BJ (cell line): ENCODE measurements at regions not wholly inside any gene's neighbourhood (a gene's known extent, or its start where the extent isn't known, plus 50 kb on each side); places are given as distances from the start of the nearest gene placed in this dataset.

ENCODE experiments used
- CTCF ChIA-PET: fragments of 350-600 bp; formaldehyde crosslinking; extraction: SDS; loops from one replicate; lab custom pipeline; 2021; ENCODE audit warnings: antibody characterized with exemption, inconsistent platforms; lab: Yijun Ruan, JAX
- POLR2A ChIA-PET: fragments of 300-600 bp; sonication (Branson Sonifier 250); formaldehyde crosslinking; extraction: SDS; loops from one replicate; lab custom pipeline; 2021; ENCODE audit warnings: antibody characterized with exemption; lab: Charles Lee
- DNase-seq: peaks from one replicate; pipeline ENCODE4 v3.0.0-alpha.2; 2011; ENCODE audit warnings: low read depth
- H3K27me3 ChIP-seq: 2 replicates; pipeline ENCODE4 v1.6.0; 2011; ENCODE audit warnings: low read length; ENCODE audit not compliant: control insufficient read depth, insufficient read depth
- H3K36me3 ChIP-seq: 2 replicates; pipeline ENCODE4 v1.5.1; 2011; ENCODE audit warnings: low read length; ENCODE audit not compliant: control insufficient read depth, insufficient read depth
- H3K4me3 ChIP-seq: 2 replicates; pipeline ENCODE4 v1.5.1; 2011; ENCODE audit warnings: low read depth, mild to moderate bottlenecking, control low read depth, low read length
- CTCF ChIP-seq: IDR thresholded peaks from 2 replicates; pipeline ENCODE4 v1.5.1; 2011; ENCODE audit warnings: low read depth, mild to moderate bottlenecking, control low read depth, inconsistent platforms, low read length, moderate library complexity; ENCODE audit not compliant: insufficient read depth

GRCh38 chr10:30256084-30256483 is 93.0 kb downstream of the MTPAP start:
- no peak overlapping the region for H3K4me3 ChIP-seq
- no peaks in the 10 kb centered on the region for H3K36me3 ChIP-seq
- TF ChIP-seq CTCF = no peak
- no peak for DNase-seq
- ChIA-PET CTCF (interaction anchor here (2.4 to 4.5 kb wide), 2 partner anchors 14 to 258 kb away, joined by 9 to 15 read pairs; no protein-coding TSS in a partner anchor), POLR2A (no interaction called here)
- H3K27me3 ChIP-seq = no peaks in the 10 kb centered on the region

- CTCF ChIA-PET = interaction anchor here (0.6 to 4.5 kb wide), 4 partner anchors 8 to 257 kb away, joined by 3 to 15 read pairs (median 6); no protein-coding TSS in a partner anchor
- Histone ChIP-seq H3K27me3 (no peaks in the 10 kb centered on the region), H3K4me3 (no peak overlapping the region), H3K36me3 (no peaks in the 10 kb centered on the region)
- no peak for TF ChIP-seq CTCF
- DNase-seq = no peak
- POLR2A ChIA-PET = no interaction called here
Observed at GRCh38 chr10:30254926-30255325, 94.2 kb downstream of the MTPAP start.

- CTCF ChIA-PET = no interaction called here
- POLR2A ChIA-PET = interaction anchor here (0.7 kb wide), 1 partner anchor 192 kb away, joined by 20 read pairs; no protein-coding TSS in a partner anchor
- H3K27me3 ChIP-seq = no peaks in the 10 kb centered on the region
- H3K4me3 ChIP-seq = no peak overlapping the region
- TF ChIP-seq CTCF = no peak
- no peak for DNase-seq
- no peaks in the 10 kb centered on the region for H3K36me3 ChIP-seq
Observed at GRCh38 chr10:30248728-30249127, 100.3 kb downstream of the MTPAP start.

GRCh38 chr10:30247704-30248103 is 101.4 kb downstream of the MTPAP start:
- TF ChIP-seq CTCF = no peak
- Histone ChIP-seq H3K27me3 (no peaks in the 10 kb centered on the region), H3K4me3 (no peak overlapping the region), H3K36me3 (no peaks in the 10 kb centered on the region)
- ChIA-PET POLR2A (no interaction called here), CTCF (interaction anchor here (1.7 to 10.6 kb wide), 2 partner anchors 22 to 247 kb away, joined by 7 to 165 read pairs; no protein-coding TSS in a partner anchor)
- no peak for DNase-seq

- Histone ChIP-seq H3K27me3 (no peaks in the 10 kb centered on the region), H3K4me3 (no peak overlapping the region), H3K36me3 (no peaks in the 10 kb centered on the region)
- no peak for DNase-seq
- ChIA-PET POLR2A (interaction anchor here (0.6 kb wide), 1 partner anchor 9 kb away, joined by 3 read pairs; no protein-coding TSS in a partner anchor), CTCF (interaction anchor here (0.6 to 10.6 kb wide), 23 partner anchors 11 to 319 kb away, joined by 3 to 165 read pairs (median 4); partner anchors contain the start of gene JCAD)
- no peak for TF ChIP-seq CTCF
Observed at GRCh38 chr10:30241422-30242110, 107.5 kb downstream of the MTPAP start.
